ENCODE measurements at regions not wholly inside any gene's neighbourhood (a gene's known extent, or its start where the extent isn't known, plus 50 kb on each side); places are given as distances from the start of the nearest gene placed in this dataset.

DNA sequence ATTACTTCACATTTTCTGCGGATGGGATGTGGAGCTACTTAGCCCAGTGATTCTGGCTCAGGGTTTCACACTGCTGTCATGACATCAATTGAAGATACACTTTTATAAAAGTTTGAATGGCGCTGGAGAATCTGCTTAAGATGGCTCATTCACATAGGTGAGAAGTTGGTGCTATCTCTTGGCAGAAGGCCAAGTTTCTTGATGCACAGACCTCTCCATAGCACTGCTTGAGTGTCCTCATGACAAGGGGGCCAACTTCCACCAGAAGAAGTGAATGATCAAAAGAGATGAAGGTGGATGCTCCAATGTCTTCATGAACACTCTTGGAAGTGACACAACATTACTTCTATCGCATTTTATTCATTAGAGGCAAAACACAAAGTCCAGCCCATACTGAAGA, 403.7 kb upstream of the CCNG1 start:
- H3K27ac Mint-ChIP-seq: no peak overlapping the region
- H2BK15ac ChIP-seq (ENCODE audit: low read depth, low read length): no peak overlapping the region
- no peak overlapping the region for H3K27ac ChIP-seq (ENCODE audit: insufficient read length, low read depth, low read length)
- no peaks in the 10 kb centered on the region for H3K79me1 ChIP-seq (ENCODE audit: insufficient read depth, low read depth, low read length, poor library complexity, severe bottlenecking)
- H3K4me3 Mint-ChIP-seq: no peak overlapping the region
- H3K27me3 Mint-ChIP-seq (ENCODE audit: low read depth): no peaks in the 10 kb centered on the region
- H3K56ac ChIP-seq (ENCODE audit: insufficient read length, low read depth, low read length): no peak overlapping the region
- H4K20me1 ChIP-seq (ENCODE audit: control insufficient read depth, insufficient read depth, insufficient read length): no peaks in the 10 kb centered on the region
- H2BK5ac ChIP-seq (ENCODE audit: insufficient read length, low read length): no peak overlapping the region
- no peak overlapping the region for H3K23ac ChIP-seq (ENCODE audit: insufficient read length, low read depth, low read length)
- no peaks in the 10 kb centered on the region; the same call in 1 of the 2 replicates for H3K4me1 ChIP-seq (ENCODE audit: insufficient read depth, low read length)
- H3K36me3 Mint-ChIP-seq (ENCODE audit: insufficient read depth in 1 of 3, low read depth in 3 of 3): peaks cover 5 to 10% (median 9%) of the 10 kb centered on the region in 3 experiments
- H3K4ac ChIP-seq (ENCODE audit: low read depth, low read length): no peak overlapping the region
- no peak overlapping the region for H4K8ac ChIP-seq (replicated peaks; ENCODE audit: insufficient read length, low read depth, low read length)
- WGBS (ENCODE audit: extremely low coverage, insufficient read length, low lambda C conversion rate): no CpG with 5 or more reads among the region's 3 CpGs
- H3K23me2 ChIP-seq (ENCODE audit: insufficient read length, low read depth, low read length, poor library complexity, severe bottlenecking): no peaks in the 10 kb centered on the region
- no peak for DNase-seq
- TF ChIP-seq CTCF (conservative IDR thresholded peaks at IDR 0.05): no peak
- H3K18ac ChIP-seq (ENCODE audit: insufficient read length, low read depth, low read length): no peak overlapping the region
- no peak overlapping the region for H3K14ac ChIP-seq (ENCODE audit: insufficient read depth, low read length)
- H3K9me3 Mint-ChIP-seq: peaks cover 6 to 18% of the 10 kb centered on the region in 2 experiments; a peak in 4 of 5 replicates
- H3K4me1 Mint-ChIP-seq: peaks cover 11% of the 10 kb centered on the region in 2 experiments
- H2AFZ ChIP-seq (ENCODE audit: low read length): no peak overlapping the region
- H2BK20ac ChIP-seq (ENCODE audit: low read depth, low read length, poor library complexity, severe bottlenecking): no peak overlapping the region
- H2AK5ac ChIP-seq (ENCODE audit: insufficient read length, low read length): no peak overlapping the region
- no peak overlapping the region for H2BK120ac ChIP-seq (ENCODE audit: low read depth, low read length, poor library complexity, severe bottlenecking)
- H3K27me3 ChIP-seq (ENCODE audit: insufficient read depth, low read length): no peaks in the 10 kb centered on the region
- no peak overlapping the region for H3K9ac ChIP-seq (ENCODE audit: extremely low read depth, insufficient read length, low read length)
- no peaks in the 10 kb centered on the region for H3K79me2 ChIP-seq (ENCODE audit: insufficient read depth, low read length)
- H2BK12ac ChIP-seq (ENCODE audit: insufficient read length, low read depth, low read length): no peak overlapping the region
- no peak overlapping the region for H4K5ac ChIP-seq (ENCODE audit: insufficient read length, low read depth, low read length)
- no peak overlapping the region for H4K91ac ChIP-seq (ENCODE audit: insufficient read length, low read depth, low read length)
- no peaks in the 10 kb centered on the region for H3K9me3 ChIP-seq (ENCODE audit: control insufficient read depth, low read depth, low read length)
- no peak overlapping the region for H3K4me2 ChIP-seq (ENCODE audit: insufficient read depth, insufficient read length, low read length)
- no peak overlapping the region for H3T11ph ChIP-seq (ENCODE audit: low read length)
